Choroid plexus epithelial cell (primary cell): ENCODE measurements at regions not wholly inside any gene's neighbourhood (a gene's known extent, or its start where the extent isn't known, plus 50 kb on each side); places are given as distances from the start of the nearest gene placed in this dataset.

ENCODE experiments used
- DNase-seq: peaks from one replicate; pipeline ENCODE4 v3.0.0-alpha.2; 2010; ENCODE audit warnings: low read depth
- H3K4me3 ChIP-seq: 2 replicates; pipeline ENCODE4 v1.5.1; 2011; ENCODE audit warnings: low read depth, mild to moderate bottlenecking, control low read depth, low read length, moderate library complexity
- CTCF ChIP-seq: conservative IDR thresholded peaks from 2 replicates; pipeline ENCODE4 v1.5.1; 2011; ENCODE audit warnings: low read depth, mild to moderate bottlenecking, control low read depth, inconsistent platforms, low read length, moderate library complexity

- H3K4me3 ChIP-seq, result no peak overlapping the region
- no peak for TF ChIP-seq CTCF
- DNase-seq, result no peak
Observed at GRCh38 chr15:70560617-70561328, 202.6 kb downstream of the UACA start.

GRCh38 chr15:70559265-70560239, 203.8 kb downstream of the UACA start:
- TF ChIP-seq CTCF, result no peak
- H3K4me3 ChIP-seq, result no peak overlapping the region
- peak; percentile 76 for DNase-seq

GRCh38 chr15:70558406-70559264, 204.7 kb downstream of the UACA start:
- no peak for DNase-seq
- no peak for TF ChIP-seq CTCF
- no peak overlapping the region for H3K4me3 ChIP-seq

GRCh38 chr15:70557521-70558258, 205.7 kb downstream of the UACA start:
- H3K4me3 ChIP-seq, result no peak overlapping the region
- no peak for TF ChIP-seq CTCF
- no peak for DNase-seq

GRCh38 chr15:70556779-70557178, 206.6 kb downstream of the UACA start:
- no peak for TF ChIP-seq CTCF
- no peak for DNase-seq
- H3K4me3 ChIP-seq, result no peak overlapping the region

- no peak for TF ChIP-seq CTCF
- no peak overlapping the region for H3K4me3 ChIP-seq
- DNase-seq, result no peak
Observed at GRCh38 chr15:70556151-70556741, 207.1 kb downstream of the UACA start.
